IPS-18c (cell line): ENCODE measurements at regions not wholly inside any gene's neighbourhood (a gene's known extent, or its start where the extent isn't known, plus 50 kb on each side); places are given as distances from the start of the nearest gene placed in this dataset.

ENCODE experiments used
- H3K4me3 ChIP-seq: 2 replicates; pipeline ENCODE4 v1.7.0; 2013; ENCODE audit warnings: low read depth, mild to moderate bottlenecking, low read length, moderate library complexity; ENCODE audit not compliant: insufficient read depth
- H3K9me3 ChIP-seq: one replicate; pipeline ENCODE4 v1.6.1; 2013; ENCODE audit warnings: mild to moderate bottlenecking, low read length, moderate library complexity; ENCODE audit not compliant: control insufficient read depth, insufficient read depth

GRCh38 chr5:168012006-168012405, 279.4 kb upstream of the WWC1 start:
- H3K9me3 ChIP-seq = no peaks in the 10 kb centered on the region
- no peak overlapping the region for H3K4me3 ChIP-seq

DNA sequence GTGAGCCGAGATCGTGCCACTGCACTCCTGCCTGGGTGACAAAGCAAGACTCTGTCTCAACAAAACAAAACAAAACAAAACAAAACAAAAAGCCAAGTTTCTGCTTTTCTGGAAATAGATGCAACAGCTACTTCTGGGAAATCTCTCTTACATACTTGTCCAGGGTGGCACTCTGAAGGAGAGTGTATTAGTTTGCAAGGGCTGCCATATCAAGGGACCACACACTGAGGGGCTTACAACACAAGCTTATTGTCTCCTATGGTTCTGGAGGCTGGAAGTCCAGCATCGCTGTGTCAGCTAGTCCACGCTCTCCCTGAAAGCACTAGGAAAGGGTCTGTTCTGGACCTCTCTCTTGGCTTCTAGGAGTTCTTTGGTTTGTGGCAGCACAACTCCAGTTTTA, 277.9 kb upstream of the WWC1 start:
- H3K9me3 ChIP-seq = no peaks in the 10 kb centered on the region
- H3K4me3 ChIP-seq = no peak overlapping the region

DNA sequence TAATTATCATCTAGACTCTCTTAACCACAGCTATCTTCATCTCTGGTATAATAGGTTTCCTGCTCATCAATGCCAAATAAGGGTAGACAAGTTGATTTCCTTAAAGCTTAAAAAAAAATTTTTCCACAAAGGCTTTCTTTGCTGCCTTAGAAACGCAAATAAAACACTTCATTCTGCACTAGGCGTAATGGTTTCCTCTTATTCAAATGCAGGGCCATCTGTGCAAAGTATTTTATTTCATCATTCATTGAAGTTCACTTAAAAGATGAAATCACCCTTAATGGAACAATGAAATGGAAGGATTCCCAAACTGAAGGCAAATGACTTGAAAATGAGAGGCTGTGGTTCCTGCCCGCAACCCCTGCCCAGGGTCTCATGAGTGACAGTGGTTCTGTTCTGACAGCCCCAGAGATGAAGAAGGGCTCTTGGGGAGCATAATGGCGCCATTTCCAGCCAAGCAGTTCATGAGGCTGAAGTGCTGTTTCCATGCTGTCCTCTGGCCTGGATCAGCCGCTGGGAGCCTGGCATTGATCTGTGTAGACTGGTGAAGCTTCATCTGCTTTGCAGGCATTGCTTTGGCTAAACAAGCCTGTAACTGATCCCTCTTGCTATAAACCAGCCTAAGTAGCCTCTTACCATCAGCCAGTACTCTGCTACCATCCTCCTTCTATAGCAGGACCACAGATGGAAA, 276.9 kb upstream of the WWC1 start:
- H3K4me3 ChIP-seq = no peak overlapping the region
- no peaks in the 10 kb centered on the region for H3K9me3 ChIP-seq

GRCh38 chr5:168015506-168015905, 275.9 kb upstream of the WWC1 start:
- Histone ChIP-seq H3K4me3 (no peak overlapping the region), H3K9me3 (no peaks in the 10 kb centered on the region)

DNA sequence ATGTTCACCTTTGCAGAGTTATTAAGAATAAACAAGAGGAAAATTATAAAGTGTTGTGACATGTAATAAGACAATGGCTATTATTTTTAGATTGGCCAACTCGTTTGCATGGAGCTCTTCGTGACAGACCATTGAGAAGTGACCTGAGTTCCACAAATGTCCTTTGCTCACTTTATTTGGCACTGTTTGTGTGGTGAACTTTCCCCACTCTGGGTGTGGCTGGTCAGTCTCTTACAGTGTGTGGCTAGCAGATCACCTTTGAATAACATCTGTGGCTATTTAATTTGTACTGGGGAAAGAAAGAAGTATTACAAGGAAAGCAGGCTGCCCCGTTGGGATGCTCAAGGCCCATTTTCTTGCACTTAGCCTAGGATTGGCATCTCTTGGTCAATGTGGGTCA, 274.1 kb upstream of the WWC1 start:
- H3K4me3 ChIP-seq = no peak overlapping the region

GRCh38 chr5:168019143-168019542, 272.3 kb upstream of the WWC1 start:
- no peak overlapping the region for H3K4me3 ChIP-seq
- H3K9me3 ChIP-seq = no peaks in the 10 kb centered on the region

More for the DNA sequence above, 274.1 kb upstream of the WWC1 start:
- H3K9me3 ChIP-seq = no peaks in the 10 kb centered on the region

GRCh38 chr5:168020542-168021294, 270.7 kb upstream of the WWC1 start:
- Histone ChIP-seq H3K9me3 (no peaks in the 10 kb centered on the region), H3K4me3 (no peak overlapping the region)

DNA sequence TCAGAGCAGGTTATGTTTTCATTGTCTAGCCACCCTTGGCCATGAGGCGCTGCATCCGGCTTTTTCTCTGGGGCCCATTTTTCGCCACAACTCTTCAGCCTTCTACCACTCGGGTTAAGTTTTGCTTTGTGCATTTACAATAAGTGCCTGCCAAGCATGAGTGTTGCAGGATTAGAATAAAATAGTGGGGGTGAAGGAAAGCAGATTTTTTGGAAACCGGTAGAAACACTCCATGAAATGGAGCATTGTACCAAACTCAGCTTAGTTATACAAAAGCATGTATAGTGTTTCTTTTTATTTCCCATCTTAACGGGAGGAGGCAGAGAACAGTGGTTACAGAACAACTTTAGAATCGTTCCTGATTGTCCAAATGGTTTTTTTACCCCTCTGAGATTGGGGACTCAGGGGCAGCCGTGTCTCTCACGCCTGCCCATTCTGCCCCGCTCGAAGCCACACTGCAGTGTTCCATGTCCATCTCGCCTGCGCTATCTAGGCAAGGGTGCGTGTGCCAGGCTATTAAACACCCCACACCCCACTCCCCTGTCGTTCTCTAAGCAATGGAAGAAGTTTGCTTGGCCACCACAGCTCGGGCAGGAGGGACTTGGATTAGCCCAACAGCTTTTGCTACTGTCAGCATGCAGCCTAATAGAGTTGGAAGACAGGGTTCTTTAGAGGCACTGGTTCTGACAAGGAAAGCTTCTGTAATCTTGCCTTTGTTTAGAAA, 268.8 kb upstream of the WWC1 start:
- no peaks in the 10 kb centered on the region for H3K9me3 ChIP-seq

GRCh38 chr5:168023191-168023590, 268.3 kb upstream of the WWC1 start:
- Histone ChIP-seq H3K4me3 (no peak overlapping the region), H3K9me3 (no peaks in the 10 kb centered on the region)

More for the DNA sequence above, 268.8 kb upstream of the WWC1 start:
- no peak overlapping the region for H3K4me3 ChIP-seq

GRCh38 chr5:168024306-168024705, 267.1 kb upstream of the WWC1 start:
- Histone ChIP-seq H3K4me3 (no peak overlapping the region), H3K9me3 (peaks cover 2% of the 10 kb centered on the region)

- no peak overlapping the region for H3K4me3 ChIP-seq
- H3K9me3 ChIP-seq = peaks cover 2% of the 10 kb centered on the region
Observed at GRCh38 chr5:168027007-168027406, 264.4 kb upstream of the WWC1 start.

DNA sequence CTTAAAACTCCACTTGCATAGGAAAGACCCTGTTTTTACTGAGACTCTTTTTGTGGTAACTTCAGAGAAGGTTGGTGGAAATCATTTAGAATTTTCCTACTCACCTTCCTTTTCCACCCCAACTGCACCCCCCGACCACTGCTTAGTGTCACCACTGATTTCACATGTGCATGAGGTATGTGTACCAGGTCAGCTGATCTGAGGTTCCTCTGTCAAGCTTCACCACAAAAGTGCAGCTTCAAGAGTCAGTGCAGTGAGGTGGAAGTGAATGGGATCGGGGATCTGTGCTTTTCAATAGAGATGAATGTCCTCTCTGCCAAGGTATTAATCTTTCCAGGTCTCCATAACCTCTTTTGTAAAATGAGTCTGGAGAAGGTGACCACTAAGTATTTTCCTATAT, 260.5 kb upstream of the WWC1 start:
- peaks cover 2% of the 10 kb centered on the region for H3K9me3 ChIP-seq
- H3K4me3 ChIP-seq = no peak overlapping the region

DNA sequence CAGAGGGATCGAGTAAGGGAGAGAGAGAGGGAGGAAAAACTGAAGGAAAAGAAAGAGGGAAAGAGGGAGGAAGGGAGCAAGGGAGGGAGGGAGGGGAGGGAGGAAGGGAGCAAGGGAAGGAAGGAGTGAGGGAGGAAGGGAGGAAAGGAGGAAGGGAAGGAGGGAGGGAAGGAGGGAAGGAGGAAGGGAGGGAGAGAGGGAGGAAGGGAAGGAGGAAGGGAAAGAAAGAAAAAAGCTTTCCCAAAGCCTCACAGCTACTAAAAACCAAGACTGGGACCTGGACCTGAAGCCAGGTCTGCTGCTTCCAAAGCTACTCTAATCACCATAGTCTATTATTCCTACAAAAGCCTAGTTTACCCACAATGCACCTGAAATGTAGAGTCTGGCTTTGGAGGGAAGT, 259.8 kb upstream of the WWC1 start:
- H3K4me3 ChIP-seq = no peak overlapping the region
- peaks cover 2% of the 10 kb centered on the region for H3K9me3 ChIP-seq

DNA sequence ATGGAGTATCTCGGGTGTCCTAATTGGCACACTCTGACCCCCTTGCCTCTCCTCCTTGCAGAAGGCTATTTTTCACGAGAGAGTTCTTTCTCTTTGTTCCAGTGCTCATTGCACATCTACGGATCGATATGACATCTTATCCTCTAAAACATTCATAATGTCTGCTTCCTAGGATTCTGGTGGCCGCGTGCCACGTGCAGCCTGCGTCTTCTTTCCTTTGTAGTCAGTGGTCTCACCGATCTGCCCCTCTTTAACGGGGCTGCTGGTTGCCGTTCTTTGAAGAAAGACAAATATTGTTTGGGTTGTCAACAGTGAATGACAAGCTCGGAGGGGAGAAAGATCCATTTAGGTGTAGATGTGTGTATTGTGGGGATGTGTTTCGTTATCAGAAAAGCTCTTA, 252.4 kb upstream of the WWC1 start:
- Histone ChIP-seq H3K4me3 (no peak overlapping the region), H3K9me3 (no peaks in the 10 kb centered on the region)

DNA sequence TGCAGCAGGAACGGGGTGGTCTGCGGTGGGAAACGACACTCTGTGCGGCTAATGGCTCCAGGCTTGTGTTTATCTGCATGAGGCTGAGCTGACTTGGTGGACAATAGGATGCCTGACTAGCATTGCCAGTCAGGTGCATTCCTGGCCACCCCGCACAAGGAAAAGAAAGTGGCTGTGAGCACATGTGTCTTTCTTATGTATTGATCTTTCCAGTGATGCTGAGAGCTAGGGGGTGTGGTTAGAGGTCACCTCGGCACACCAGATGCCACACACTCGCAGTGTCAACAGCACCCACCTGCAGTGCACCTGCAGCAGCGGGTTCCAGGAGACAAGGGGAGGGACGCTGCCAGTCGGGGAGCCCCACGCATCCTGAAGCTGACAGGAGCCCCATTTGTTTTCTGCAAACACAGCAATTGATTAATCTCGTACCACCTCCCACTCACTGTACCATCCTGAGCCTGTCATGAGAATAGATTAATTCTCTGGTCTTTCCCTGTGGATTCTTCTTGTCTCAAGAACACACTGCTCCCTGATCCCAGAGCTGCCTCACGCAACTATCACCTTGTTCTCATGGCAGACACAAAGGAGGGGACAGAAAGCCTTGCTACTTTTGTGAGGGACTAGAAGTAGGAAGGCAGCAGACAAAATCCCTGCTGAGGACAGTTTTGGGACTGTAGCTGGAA, 251.7 kb upstream of the WWC1 start:
- Histone ChIP-seq H3K4me3 (no peak overlapping the region), H3K9me3 (no peaks in the 10 kb centered on the region)

GRCh38 chr5:168041583-168041982, 249.9 kb upstream of the WWC1 start:
- Histone ChIP-seq H3K4me3 (no peak overlapping the region), H3K9me3 (no peaks in the 10 kb centered on the region)

GRCh38 chr5:168042284-168043068, 249.0 kb upstream of the WWC1 start:
- H3K4me3 ChIP-seq = no peak overlapping the region
- no peaks in the 10 kb centered on the region for H3K9me3 ChIP-seq
